ENCODE measurements at regions not wholly inside any gene's neighbourhood (a gene's known extent, or its start where the extent isn't known, plus 50 kb on each side); places are given as distances from the start of the nearest gene placed in this dataset.

GRCh38 chr10:36730316-36730715 is 395.1 kb upstream of the ANKRD30A start (continued):
- TF ChIP-seq, protein P1, sequence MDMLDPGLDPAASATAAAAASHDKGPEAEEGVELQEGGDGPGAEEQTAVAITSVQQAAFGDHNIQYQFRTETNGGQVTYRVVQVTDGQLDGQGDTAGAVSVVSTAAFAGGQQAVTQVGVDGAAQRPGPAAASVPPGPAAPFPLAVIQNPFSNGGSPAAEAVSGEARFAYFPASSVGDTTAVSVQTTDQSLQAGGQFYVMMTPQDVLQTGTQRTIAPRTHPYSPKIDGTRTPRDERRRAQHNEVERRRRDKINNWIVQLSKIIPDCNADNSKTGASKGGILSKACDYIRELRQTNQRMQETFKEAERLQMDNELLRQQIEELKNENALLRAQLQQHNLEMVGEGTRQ (IDR thresholded peaks at IDR 0.05; ENCODE audit: low read length) = no peak
- TF ChIP-seq CHD1 (IDR thresholded peaks at IDR 0.05; ENCODE audit: low read depth, low read length) (no peak), CBX8 (IDR thresholded peaks at IDR 0.05; ENCODE audit: borderline replicate concordance, low read depth, low read length) (no peak), RAD21 (IDR thresholded peaks at IDR 0.05 in 1 of 2, conservative IDR thresholded peaks at IDR 0.05 in 1 of 2; ENCODE audit: low read depth in 2 of 2, low read length in 2 of 2) (no peak), NANOG (IDR thresholded peaks at IDR 0.05; ENCODE audit: insufficient read depth, low read depth, low read length, poor library complexity, severe bottlenecking) (no peak), ASH2L (IDR thresholded peaks at IDR 0.05; ENCODE audit: low read length) (no peak), TEAD4 (IDR thresholded peaks at IDR 0.05; ENCODE audit: low read depth, low read length) (no peak)
- TF ChIP-seq, protein P2, sequence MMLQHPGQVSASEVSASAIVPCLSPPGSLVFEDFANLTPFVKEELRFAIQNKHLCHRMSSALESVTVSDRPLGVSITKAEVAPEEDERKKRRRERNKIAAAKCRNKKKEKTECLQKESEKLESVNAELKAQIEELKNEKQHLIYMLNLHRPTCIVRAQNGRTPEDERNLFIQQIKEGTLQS (IDR thresholded peaks at IDR 0.05; ENCODE audit: insufficient read depth, low read depth, low read length) = no peak
